ENCODE measurements at regions not wholly inside any gene's neighbourhood (a gene's known extent, or its start where the extent isn't known, plus 50 kb on each side); places are given as distances from the start of the nearest gene placed in this dataset.

DNA sequence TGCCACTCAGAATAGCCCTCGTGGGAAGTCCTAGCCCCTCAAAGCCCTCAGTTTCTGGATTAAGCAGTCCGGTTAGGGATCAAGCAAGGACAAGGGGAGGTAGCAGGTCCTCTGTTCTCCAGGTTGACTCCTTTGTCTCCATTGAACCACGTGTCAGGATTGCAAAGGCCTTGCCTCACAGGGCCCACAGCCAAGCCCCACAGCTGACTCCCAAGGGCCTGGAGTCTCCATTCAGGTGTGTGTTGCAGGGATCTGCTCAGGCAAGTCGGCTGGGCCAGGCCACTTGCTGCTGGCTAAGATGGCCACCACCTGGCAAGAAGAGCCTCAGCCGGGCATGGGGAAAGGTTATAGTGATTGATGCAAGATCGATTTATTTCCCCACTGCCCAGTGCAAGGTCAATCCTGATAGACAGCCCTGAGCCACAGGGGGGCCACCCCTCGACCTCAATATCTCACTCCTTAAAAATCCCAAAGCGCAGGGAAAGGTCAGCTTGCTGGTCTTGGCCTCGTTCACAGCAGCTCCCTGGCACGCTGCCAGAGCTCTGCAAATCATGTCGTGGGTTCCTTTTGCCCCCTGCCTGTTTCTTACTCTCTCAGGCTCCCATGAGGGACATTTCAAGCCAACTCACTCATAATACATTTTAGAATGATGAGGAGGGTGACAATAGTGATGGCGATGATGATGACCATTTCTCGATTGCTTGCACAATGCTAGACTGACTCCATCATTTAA is 75.9 kb downstream of the EDN3 start:
- no peak for DNase-seq (ENCODE audit: low read depth, low spot score)

DNA sequence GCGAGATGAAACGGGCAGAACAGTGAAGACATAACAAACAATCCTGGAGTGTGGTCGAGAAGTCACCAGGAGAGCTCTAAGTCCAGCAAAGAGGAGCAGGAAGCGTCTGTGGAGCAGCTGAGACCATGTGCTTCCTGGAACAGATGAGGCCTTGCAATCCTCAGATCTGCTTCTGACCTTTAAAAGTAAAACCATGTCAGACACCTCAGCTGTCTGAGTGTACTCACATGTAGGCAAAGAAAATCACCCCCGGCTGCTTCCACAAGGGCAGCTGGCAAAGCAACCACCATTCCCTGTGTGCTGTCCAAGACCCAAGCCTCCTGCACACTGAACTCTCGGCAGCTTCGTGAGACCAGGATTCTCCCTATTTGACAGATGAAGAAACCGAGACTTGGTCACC is 76.6 kb downstream of the EDN3 start:
- no peak for DNase-seq (ENCODE audit: low read depth, low spot score)

DNA sequence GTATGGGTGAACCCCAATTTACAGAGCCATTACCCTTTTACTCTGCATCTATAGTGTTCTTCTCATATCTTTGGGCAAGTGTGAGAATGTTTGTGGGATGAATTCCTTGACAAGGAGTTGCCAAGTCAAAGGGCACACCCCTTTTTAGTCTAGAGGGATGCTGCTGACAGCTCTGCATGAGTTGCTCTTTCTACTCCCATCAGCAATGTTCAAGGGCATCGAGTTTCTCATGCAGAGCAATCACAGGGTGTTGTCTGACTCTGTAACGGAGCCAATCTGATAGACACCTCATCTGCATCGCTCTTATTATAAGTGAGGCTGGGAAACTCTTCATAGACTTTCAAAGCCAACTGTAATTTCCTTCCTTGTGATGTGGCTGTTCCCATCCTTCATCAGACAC is 77.4 kb downstream of the EDN3 start:
- DNase-seq (ENCODE audit: low read depth, low spot score) = no peak

DNA sequence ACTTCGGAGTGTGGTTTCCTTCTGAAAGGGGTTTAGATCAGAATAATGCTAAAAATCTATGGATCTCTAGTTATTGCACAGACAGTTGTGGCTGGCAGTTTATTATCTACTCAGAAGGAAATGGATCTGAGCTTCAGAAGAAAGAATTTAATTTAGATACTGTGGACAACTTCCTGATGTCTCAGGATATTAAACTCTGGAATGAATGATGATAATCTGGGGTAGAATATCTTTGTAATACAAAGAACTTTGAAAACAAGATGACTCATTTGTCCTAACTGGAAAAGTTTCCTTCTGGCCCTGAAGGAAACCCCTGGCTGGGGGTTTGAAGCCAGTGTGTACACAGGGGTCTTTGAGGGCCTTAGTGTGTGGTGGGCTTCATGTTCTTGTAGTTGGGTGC is 78.0 kb downstream of the EDN3 start:
- DNase-seq (ENCODE audit: low read depth, low spot score) = no peak

DNA sequence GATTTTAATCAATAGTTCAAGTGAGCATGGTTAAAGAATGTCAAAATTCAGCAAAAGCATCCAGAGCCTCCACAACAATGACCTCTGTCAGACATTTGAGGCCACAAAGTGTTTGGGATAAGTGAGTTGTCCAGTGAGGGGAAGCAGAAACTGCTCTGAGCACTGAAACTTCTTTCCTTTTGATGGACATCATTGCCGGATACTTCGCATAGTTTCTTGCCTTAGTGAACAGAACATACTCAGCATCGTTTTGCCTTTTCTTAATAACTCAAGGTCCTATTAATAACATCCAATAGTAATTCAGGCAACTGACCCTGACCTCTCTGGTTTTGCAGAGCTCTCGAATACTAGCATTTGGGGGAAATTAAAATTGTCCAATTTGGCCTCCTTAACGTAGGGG is 78.6 kb downstream of the EDN3 start:
- no peak for DNase-seq (ENCODE audit: low read depth, low spot score)

DNA sequence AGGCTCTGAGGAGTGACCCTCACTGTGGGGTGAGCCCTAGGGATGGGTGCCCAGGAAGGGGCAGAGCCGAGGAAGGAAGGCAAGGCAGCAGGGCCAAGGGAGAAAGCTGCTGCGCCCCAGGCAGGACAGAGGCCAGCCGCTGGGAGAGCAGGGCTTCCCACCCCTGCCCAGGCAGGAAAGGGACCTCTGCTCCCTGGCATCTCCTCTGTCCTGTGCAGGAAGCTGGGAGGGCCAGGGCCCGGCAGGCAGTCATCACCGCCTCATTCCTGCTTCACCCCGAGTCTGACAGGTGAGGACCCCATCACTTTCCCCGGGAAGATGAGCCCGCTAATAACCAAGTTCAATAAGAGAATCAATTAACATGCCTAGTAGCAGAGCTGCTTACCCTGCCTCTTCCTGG is 81.3 kb downstream of the EDN3 start:
- DNase-seq (ENCODE audit: low read depth, low spot score) = no peak

DNA sequence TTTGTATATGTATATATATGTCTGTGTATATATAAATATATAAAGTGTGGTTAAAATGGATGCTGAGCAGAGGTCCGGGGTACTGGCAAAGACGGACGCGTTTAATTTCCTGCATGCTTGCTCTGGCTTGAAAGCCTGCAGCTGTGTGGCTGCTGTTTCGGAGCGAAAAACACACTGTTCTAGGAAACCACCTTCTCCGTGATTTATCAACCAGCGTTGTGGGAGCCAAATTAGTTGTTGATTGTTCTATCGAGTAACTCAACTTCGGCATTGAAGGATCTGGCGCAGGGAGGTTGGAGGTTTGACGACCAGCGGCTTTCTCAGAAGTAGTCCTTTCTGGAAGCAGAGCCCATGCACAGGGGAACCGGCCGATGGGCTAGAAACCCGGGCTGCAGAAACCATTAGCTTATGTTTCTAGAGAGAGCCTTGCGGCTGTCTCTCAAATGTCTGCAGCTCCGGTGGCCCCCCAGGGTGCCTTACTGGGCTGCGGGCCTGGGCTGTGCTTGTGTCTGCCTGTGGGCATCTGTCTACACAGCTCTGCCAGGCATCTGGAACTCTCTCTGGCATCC is 81.8 kb downstream of the EDN3 start:
- DNase-seq (ENCODE audit: low read depth, low spot score) = no peak

DNA sequence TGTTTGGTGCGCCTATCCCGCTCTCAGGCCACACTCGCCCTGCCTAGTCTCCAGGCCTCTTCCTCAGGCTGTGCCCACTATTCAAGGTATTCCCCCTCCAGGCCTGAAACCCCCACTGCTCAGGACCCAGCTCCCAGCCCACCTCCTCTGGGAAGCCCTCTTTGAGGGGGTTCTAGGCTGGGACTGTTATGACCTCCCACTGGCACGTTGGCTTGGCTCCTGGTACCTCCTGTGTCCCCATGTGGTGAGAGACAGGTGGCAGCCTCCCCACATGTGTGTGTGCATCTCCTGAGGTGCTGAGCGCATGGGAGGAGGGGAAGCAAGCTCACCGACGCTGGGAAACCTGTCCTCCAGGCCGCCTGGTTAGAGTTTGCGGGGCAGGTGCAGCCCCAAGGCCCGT is 82.5 kb downstream of the EDN3 start:
- DNase-seq (ENCODE audit: low read depth, low spot score) = no peak

DNA sequence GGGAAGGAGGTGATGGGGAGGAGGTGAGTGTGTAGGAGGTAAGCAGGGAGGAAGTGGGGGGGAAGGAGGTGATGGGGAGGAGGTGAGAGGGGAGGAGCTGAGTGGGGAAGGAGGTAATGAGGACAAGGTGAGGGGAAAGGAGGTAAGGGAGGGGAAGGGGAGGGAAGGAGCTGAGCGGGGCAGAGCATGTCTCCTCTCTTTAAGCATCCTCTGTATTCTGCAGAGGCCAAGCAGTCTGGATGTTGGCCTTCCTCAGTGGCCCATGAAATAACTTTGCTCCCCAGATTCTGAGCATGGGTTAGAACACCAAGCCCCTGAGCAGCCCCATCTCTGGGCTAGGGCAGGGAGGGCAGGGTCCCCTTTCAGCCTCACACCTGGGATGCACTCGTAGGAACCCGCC is 84.6 kb downstream of the EDN3 start:
- no peak for DNase-seq (ENCODE audit: low read depth, low spot score)

DNA sequence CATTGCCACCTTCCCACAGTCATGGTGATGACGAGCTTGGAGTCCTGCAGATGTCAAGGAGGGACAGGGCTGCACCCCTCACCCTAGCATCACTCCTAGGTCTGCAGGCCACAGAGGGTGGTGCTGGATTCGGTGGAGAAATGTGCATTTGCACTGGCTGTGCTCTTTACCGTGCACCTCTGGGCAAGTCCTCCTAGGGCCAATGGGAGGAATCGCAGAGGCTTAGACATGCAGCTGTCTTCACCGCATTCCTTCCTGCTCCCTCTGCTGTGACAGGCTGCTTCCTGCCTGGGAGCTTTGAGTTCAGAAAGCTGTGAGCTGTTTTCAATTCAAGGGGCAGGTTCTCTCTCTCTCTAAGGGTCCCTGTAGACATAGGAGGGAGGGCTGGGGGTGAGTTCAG is 85.1 kb downstream of the EDN3 start:
- DNase-seq (ENCODE audit: low read depth, low spot score) = peak; percentile 25

DNA sequence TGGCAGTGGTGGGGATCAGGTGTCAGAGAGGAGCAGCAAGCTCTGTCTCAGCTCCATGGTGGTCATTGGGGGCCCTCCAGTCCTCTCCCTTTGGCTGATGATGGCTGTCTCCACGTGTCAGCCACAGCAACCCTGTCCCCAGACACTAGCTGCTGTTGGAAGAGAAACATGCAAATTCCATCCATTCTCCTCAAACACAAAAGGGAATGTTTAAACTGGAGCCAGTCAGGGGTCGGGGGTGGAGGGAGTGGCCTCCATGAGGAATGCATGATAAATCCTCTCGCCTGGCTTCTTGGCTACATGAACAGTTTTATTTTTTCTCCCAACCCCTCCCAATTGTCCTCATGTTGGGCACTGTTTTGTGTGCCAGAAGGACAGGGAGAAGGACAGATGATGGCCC is 86.4 kb downstream of the EDN3 start:
- peak; percentile 15 for DNase-seq (ENCODE audit: low read depth, low spot score)

DNA sequence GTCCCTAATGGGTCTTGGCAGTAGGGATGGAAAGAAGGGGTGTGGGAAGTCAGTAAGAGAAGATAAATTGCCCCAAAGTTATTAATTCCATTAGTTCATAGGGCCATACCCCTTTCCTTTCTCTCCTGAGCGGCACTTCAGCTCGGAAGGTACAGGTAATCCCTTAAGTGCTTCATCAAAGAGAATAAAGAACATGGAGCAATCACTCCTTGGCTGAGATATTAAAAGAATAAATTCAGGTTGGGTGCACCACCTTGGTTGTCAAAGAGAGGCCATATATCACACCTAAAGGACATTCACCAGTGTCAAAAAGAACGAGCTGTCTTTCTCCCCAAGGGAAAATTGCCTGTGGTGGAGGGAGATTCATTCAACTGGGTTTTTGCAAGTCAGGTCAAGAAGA is 87.5 kb downstream of the EDN3 start:
- no peak for DNase-seq (ENCODE audit: low read depth, low spot score)

DNA sequence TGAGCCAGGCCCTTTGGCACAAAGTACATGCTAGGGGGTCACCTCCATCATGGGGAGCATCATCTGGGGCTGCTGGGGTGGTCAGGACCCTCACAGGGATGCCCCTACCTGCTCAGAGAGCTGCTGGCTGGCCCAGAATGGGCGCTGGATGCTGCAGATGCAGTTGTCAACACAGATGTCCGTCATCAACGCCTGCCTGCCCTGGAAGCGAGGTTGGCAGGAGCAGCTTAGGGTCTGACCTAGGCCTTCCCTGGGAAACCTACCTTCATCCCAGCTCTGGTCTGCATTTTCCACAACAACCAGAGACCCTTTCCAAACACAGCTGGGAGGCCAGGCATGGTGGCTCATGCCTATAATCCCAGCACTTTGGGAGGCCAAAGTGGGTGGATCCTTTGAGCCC is 88.0 kb downstream of the EDN3 start:
- no peak for DNase-seq (ENCODE audit: low read depth, low spot score)

DNA sequence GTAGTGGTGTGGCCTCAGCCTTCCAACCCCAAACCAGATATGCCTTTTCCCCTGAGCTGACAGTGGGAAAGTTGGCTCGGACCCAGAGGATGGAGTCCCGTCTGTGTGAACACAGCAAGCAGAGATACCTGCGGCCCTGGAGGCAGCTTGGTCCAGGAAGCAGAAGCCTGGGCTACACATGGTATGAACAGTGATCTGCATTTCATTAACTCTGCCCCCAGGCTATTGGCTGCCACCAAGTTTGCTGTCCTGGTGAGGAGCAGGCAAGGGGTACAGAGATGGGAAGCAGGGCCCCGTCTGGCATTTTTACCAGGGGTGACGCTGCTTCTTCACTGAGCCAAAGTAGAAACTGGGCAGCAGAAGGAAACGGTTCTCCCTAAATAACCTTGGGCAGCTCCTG is 90.0 kb downstream of the EDN3 start:
- no peak for DNase-seq (ENCODE audit: low read depth, low spot score)

DNA sequence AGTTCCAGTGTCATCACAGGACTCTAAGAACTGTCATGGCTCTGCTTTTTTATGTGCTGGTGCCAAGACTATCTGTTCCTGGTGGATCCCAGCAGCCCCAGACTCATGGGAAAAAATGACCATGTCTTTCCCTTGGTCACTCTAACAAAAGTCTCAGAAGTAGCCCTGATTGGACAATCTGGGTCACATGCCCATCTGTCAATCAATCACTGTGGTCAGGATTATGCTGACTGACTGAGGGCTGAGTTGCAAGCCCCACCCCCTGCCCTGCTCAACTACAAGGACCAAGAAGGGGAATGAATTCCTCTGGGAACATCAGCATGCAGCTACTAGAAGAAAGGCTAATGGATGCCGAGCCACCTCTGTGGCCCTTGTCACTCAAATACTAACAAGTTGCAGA is 91.6 kb downstream of the EDN3 start:
- no peak for DNase-seq (ENCODE audit: low read depth, low spot score)

DNA sequence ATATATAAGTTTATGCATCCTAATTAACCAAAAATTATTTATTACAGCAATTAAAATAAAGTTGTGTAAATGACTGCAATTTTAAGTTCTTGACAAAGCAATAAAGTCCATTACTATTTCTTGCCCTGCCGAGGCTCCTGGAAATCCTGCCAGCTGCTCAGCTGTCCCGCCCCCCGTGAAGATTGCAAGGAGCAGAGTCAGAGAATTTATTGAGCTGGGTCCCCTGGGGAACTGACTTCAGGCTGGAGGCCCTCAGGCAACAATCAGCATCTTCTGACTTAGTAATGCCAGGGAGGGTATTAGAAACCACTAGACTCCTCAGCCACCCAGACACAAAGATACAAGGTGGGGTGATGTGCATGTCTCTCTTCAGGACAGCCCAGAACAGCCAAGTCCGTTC is 92.3 kb downstream of the EDN3 start:
- no peak for DNase-seq (ENCODE audit: low read depth, low spot score)

DNA sequence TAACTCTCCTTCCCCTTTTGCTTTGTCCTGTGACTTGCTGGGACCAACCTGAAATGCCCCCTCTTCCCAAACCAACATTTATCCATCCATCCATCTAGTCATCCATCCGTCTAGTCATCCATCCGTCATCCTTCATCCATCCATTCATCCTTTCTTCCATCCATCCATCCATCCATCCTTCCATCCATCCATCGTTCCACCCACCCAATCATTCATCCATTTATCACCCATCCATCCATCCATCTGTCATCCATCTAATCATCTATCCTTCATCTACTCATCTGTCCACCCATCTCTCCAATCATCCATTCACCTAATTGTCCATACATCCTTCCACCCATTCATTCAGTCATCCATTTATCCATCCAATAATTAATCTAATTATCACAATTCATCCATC is 92.7 kb downstream of the EDN3 start:
- DNase-seq (ENCODE audit: low read depth, low spot score) = no peak

DNA sequence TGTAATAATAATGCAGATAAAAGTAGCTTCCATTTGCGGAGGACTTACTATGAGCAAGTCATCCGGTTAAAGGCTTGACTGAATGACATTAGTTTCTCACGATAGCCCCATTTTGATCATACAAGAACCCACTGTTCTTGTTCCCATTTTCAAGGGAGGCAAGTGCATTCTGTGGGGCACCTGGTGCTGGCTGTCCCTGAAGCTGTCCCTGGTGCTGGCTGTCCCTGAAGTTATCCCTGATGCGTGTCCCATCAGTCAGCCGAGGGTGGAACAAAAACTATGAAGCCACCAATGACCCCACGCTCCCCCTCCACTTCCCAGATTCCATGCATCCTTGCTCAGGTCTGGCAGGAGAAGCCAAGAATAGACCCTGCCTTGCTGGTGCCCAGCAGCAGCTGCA is 95.3 kb downstream of the EDN3 start:
- no peak for DNase-seq (ENCODE audit: low read depth, low spot score)

DNA sequence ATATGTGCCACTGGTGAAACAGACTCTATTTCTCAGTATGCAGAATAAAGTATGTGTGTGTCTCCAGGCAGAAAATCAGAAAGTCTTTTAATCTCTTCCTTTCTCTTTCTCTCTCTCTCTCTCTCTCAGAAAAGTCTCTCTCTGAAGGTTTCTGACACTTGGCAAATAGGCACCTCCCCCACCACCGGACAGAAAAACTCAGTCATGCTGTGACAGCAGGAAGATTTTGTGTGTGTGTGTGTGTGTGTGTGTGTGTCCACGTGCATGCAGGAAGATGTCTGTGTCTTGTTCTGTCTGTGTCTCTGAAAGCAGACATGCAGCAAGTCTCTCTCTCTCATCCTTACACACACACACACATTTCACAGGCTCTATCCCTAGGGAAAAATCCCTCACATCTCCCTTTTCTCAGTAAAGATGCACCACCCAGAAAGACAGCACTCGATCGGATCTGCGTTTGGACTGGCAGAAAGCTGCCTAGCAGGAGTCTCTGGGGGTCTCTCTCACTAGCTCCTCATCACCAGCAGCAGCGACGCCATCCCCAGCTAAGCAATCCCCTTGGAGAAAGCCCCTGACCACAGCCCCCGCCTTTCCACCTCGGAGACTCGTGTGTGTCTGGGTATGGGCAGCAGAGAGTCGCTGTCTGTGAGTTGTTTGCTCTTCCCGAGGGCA is 98.3 kb downstream of the EDN3 start:
- no peak for DNase-seq (ENCODE audit: low read depth, low spot score)

DNA sequence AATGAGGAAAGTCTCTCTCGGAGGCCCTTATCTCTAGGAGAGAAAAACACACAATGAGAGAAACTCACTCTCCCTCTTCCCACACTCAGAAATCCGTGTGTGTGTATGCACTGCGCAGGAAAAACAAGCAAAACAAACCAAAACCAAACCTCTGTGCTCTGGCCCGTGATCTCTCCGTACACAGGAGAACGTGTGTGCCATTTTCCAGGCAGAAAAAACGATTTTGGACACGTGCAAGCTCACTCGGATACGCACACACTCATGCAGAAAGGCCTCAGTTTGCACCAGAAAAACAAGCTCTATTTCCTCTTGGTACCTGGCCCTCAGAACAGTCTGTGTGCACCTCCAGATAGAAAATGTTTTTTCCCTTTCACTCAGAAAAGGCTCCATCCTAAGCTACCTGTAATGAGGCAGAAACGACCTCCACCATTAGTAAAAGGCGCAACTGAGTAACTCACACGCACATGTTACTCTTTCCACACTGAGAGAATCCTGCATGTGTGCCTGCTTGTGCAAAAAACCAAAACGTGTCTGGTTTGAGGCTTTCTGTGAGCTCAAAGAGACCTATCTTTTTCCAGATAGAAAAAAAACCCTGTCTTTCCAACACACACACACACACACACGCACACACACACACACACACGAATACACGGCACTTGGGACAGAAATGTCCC is 99.2 kb downstream of the EDN3 start:
- no peak for DNase-seq (ENCODE audit: low read depth, low spot score)

DNA sequence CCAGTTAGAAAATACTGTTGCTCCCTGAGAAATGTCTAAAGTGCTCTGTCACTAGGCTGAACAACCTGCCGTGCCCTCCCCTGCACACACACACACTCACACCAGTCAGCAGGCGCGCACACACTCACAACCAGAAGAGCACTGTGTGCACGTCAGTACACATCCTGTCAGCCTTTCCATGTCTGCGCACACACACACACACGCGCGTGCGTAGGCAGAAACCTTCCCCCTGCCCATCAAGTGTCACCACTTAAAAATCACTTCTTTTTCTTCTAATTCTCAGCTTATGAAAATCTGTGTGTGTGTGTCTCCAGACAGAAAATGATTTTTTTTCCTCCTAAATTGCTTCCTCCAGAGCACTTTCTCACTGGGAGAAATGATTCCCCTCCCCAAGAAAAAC is 100.3 kb downstream of the EDN3 start:
- DNase-seq (ENCODE audit: low read depth, low spot score) = no peak

DNA sequence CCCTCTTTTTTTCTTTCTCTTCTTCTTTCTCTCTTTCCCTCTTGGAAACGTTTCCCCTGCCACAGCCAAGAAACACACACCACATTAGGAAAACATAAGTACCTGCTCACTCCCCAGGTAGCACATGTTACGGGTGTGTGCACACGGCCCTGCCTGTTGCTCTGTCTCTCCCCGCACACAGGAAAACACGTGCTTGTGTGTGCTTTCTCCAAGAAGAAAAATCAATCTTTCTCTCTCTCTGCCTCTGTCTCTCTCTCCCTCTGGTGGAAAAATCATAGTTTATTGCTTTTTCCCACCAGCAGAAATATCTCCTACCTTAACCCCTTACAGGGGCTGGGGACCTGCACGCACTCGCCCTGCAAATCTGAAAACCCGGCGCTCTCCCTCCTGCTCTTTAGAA is 102.3 kb downstream of the EDN3 start:
- no peak for DNase-seq (ENCODE audit: low read depth, low spot score)

Measured in iPS DF 19.7 (cell line).